Central memory CD4-positive, alpha-beta T cell (primary cell): ENCODE measurements at regions not wholly inside any gene's neighbourhood (a gene's known extent, or its start where the extent isn't known, plus 50 kb on each side); places are given as distances from the start of the nearest gene placed in this dataset.
"Not testable (repeated sequence)": the region's sequence is repeated elsewhere in the genome, so short reads cannot be mapped to it uniquely, and the experiment has no call there.

Experiments used
- DNase-seq: peaks from one replicate; pipeline ENCODE4 v3.0.0; 2022

DNA sequence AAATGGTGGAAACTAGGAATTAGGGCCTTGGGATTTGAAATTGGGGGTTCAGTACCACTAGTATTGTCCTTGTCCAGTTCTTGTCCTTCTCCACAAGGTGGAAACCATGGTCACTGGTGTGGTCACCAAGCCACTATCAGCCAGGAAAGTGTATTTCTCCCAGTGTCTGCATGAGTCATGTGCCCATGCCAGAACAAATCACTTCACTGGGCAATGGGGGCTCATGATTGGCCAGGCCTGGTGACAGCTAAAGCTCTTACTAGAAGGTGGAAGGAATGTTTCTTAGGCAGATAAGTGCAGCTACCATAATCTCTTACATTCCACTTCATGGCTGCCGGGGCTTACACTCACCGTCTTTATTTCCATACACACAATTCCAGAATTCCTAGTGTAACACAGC lies 124.8 kb upstream of the TACR1 start:
- no peak for DNase-seq

DNA sequence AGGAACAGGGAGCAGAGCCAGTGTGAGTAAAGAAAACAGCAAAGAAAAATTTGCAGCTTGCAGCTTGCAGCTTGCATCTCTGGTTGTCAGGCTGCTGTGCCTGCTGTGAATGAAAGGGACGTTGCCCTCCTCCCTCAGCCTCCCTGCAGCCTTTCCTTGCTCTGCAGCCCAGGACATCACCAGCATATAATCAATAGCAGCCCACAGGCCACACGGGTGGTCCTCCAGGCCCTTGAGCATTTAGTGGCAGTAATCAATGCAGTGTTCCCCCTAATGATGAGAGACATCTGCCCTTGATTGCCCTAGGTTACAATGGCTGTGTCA lies 122.2 kb upstream of the TACR1 start:
- DNase-seq = no peak

- DNase-seq = no peak
Measured at GRCh38 chr2:75320898-75321598, 121.7 kb upstream of the TACR1 start.

DNA sequence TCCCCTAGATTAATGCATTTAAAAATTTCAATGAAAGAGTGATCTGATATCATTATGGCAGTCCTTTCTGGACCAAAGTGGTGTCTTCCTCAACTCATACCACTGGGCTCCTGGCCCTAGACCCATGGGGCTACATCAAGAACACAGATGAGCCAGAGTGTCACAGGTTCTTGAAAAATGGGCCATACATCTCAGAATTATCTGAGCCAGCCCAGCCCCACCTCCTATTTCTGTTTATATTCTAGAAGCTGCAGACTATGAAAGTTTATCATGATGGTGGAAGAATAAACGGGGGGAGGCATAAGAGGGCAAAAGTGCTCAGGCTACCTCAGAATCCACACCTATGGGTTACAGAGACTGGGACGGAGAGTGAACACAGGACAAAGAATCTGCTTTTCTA lies 120.6 kb upstream of the TACR1 start:
- DNase-seq = no peak

DNA sequence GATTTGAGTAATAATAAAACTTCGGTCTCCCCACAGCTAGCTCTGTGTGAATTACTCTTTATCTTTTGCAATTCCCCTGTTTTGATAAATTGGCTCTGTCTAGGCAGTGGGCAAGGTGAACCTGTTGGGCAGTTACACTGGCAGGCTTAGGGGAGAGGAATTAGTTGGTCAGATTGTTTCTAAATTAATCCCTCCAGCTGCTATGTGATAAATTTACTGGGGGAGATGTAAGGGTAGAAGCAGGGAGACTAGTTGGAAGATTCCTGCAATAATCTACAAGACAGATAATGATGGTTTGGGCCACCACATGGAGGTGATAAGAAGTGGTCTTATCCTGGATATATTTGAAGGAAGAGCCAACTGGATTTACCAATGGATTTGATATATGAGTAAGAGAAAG lies 118.5 kb upstream of the TACR1 start:
- DNase-seq = no peak

DNA sequence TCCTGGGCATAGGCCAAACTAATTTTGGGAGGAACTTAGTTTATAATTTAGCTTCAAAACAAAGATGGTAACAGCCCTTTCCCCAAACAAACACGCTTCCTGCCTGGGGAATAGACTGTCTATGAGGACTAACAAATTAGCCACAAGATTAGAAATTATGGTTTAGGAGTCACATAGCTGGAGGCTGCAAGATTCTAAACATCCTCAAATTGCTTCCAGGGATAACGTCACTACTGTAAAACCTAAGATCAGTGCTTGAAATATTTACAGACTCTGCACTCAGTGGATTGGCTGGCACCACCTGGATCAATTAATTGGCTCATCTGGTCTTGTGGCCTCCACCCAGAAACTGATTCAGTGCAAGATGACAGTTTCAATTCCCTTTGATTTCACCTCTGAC lies 118.0 kb upstream of the TACR1 start:
- DNase-seq = no peak

DNA sequence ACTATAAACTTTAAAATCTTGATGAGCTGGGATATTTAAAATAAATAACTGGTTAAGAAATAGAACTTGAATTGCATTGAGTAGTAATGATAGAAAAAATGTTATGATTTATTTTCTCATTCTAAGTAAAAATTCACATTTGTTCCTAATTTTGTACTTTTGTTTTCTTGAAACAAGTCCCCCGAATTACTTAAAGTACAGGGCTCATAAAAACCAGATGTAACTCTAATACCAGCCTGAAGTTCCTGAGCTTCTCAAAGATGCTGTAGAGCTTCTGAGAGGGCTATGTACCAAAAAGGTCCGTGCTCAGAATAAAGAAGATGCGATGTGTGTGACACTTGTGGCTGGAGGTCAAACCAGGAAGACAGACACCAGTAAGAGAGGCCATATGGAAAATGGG lies 116.1 kb upstream of the TACR1 start:
- DNase-seq = no peak

DNA sequence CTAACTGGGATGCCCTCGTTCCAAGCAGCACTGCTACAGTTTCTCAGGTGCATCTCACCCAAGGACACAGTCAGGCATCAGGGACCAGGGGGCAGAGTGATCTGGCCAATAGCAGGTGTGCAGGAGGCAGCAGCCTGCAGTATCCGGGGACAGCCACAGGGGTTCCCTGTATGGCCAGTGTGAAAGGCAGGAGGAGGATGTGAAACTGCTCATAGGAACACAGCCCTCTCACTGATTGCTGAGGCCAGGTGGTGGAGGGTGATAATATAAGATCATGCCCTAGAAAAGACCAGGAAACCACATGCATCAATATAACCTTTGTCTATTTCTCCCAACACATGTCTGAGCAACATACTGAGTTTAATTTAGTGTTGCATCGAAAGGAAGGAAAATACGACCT lies 112.7 kb upstream of the TACR1 start:
- DNase-seq = no peak

GRCh38 chr2:75311521-75311920 lies 112.2 kb upstream of the TACR1 start:
- no peak for DNase-seq

- DNase-seq = no peak
Measured at GRCh38 chr2:75310876-75311275, 111.6 kb upstream of the TACR1 start.

DNA sequence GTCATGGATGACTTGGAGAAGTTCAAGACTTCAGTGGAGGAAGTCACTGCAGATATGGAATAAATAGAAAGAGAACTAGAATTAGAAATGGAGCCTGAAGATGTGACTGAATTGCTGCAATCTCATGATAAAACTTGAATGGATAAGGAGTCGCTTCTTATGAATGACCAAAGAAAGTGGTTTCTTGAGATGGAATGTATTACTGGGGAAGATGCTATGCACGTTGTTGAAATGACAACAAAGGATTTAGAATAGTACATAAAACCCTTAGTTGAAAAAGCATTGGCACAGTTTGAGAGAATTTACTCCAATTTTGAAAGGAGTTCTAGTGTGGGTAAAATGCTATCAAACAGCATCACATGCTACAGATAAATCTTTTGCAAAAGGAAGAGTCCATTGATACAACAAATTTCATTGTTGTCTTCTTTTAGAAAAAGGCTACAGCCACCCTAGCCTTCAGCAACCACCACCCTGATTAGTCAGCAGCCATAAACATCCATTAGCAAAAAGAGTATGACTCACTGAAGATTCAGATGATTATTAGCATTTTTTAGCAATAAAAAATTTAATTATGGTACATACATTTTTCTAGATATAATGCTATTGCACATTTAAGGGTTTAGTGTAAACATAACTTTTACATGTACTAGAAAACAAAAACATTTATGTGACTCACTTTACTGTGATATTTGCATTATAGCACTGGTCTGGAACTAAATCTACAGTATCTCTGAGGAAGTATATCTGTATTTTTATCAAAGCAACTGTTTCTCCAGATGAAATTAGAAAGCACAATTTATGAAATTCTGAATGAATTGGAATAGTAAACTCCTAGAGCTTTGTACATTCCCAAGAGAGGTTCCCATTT lies 110.5 kb upstream of the TACR1 start:
- no peak for DNase-seq

GRCh38 chr2:75303227-75303626 lies 103.9 kb upstream of the TACR1 start:
- no peak for DNase-seq

DNA sequence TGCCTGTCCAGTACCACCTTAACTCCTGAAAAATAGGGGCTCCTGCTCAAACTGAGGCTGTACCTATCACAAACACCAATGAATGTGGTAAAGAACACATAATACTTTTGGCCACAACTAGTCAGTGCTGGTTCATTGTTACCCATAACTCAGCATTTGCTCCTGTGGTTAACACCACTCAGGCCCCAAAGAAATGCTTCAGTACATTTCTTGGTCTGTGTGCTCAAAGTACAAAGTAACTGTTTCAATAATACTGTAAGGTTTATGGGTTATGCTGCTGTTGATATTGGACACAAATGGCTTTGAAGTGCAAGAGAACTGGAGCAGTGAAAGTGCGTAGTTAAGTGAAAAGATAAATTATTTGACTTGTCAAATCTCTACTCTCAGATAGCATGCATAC lies 95.0 kb upstream of the TACR1 start:
- DNase-seq = no peak

- DNase-seq = no peak
Measured at GRCh38 chr2:75292826-75293225, 93.5 kb upstream of the TACR1 start.

DNA sequence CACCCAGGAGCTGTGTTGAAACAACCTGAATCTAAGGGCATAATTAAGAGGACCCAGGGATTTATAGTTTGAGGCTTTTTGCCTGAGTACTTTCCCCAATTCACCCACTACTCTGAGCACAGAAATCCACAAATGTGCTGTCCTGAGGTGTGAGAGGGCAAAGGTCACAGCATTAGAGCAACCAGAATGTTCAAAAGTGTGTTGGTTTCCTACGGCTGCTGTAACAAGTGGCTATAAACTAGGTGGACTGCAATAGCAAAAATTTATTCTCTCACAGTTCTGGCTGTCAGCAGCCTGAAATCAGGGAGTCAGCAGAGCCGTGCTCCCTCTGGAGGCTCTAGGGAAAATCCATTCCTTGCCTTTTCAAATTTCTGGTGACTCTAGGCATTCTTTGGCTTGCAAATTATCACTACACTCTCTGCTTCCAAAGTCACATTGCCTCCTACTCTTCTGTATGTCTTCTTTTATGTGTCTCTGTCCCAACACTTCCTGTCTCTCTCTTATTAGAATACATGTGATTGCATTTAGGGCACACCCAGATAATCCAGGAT lies 91.4 kb upstream of the TACR1 start:
- DNase-seq = no peak

GRCh38 chr2:75289771-75290170 lies 90.5 kb upstream of the TACR1 start:
- DNase-seq = no peak

DNA sequence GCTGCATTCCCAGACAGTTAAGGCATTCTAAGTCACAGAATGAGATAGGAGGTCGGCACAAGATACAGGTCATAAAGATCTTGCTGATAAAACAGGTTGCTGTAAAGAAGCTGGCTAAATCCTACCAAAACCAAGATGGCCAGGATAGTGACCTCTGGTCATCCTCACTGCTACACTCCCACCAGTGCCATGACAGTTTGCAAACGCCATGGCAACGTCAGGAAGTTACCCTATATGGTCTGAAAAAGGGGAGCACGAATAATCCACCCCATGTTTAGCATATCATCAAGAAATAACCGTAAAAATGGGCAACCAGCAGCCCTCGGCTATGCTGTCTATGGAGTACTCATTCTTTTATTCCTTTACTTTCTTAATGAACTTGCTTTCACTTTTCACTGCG lies 89.9 kb upstream of the TACR1 start:
- not testable (repeated sequence) for DNase-seq

GRCh38 chr2:75288760-75289159 lies 89.4 kb upstream of the TACR1 start:
- no peak for DNase-seq

DNA sequence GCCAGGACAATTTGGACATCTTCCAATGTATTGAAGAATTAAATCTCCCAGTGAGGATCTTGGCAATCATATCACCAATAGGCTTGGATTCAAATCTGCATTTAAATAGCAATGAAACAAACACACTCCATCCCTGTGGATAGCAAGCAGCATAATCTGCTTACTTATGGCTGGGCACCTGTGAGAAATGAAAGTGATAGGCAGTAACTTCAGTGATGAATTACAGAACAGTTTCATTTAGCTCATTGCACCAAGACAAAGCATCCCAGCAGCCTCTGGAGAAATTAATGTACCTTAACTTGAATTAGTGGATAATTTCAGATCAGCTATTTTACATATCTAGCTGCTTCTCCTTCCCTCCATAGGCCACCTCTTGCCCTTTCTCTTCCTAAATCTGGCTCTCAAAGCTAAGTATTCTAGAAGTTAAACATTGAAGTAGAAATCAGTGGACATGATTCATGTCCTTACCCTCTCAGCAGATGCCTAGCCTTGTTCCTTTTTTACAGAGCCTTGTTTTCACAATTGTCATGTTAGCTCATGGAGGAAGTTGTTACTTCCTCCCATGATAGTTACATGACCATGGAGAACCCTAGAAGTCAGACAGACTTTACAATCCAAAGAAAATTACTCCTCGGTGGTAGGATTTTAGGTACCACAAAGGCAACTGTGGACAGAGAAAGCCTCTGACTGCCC lies 88.5 kb upstream of the TACR1 start:
- DNase-seq = no peak

DNA sequence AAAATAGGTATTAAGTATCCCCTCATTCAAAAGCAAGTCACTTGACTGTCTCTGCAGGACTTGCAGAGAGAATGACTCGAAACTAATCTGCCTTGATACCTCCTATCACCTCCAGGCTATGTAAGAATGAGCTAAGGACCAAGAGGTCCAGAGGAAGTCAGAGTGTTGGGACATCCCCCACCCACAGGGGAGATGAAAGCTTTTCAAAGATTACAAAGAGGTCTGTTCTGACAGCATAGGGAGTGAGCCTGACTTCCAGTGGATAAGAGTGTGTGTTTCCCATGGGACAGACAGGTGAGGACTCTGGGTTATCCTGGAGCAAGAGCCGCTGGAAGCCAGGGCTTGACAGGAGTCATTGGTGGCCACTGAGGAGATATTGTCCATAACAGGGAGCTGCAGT lies 85.0 kb upstream of the TACR1 start:
- DNase-seq = no peak

DNA sequence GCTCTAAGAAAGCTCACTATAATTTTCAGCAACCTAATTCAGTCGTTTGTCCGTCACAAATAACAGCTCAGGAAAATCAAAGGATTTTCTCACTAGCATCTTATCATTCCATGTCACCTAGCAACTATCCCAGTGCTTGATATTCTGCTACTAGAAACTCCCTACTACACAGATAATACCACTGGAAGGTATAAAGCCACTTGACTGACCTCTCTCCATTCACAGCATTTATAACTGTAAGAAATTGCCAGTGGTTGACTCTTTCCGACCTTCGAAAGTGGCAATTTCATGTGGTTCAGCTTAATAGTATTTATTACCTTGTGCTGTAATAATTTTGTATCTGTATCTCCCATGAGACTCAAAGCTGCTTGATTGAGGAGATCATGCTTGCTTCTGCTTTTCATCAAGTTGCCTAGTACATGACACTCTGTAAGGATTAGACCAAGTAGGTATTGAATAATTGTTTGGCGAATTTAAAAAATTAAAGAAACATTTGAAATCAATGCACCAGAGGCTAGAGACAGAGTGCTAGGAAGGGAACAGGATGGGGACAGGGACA lies 79.6 kb upstream of the TACR1 start:
- no peak for DNase-seq

DNA sequence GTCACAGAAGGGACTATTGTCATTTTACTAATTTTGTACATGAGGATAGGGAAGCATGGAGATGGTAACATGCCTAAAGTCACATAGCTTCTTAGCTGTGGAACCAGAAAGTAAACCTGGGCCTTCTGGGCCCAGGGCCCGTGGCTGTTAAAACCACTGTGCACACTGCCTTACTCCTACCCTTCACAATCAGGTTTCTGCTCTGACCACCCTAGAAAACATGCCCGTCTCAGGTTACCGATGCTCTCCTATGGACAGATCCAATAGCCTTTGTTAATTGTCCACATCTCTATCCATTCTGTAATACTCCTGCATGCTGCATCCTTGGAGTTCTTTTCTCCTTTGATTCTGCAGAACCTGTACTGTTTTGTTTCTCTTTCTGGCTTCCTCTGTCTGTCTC lies 79.0 kb upstream of the TACR1 start:
- DNase-seq = no peak

- DNase-seq = no peak
Measured at GRCh38 chr2:75277111-75277510, 77.8 kb upstream of the TACR1 start.
